Stimulated activated naive CD8-positive, alpha-beta T cell treated with anti-CD3 and anti-CD28 coated beads, Interleukin-15, amount 100 ng/mL, for 72 hours (primary cell): ENCODE measurements at regions not wholly inside any gene's neighbourhood (a gene's known extent, or its start where the extent isn't known, plus 50 kb on each side); places are given as distances from the start of the nearest gene placed in this dataset.

Experiments
- ATAC-seq: fragments of 150-1000 bp; cut with Tn5 transposase; 2 replicates; pipeline ENCODE4 v1.10.0; 2021; ENCODE audit warnings: mild to moderate bottlenecking, moderate library complexity
- DNase-seq, 2 donors: peaks; one replicate each; pipeline ENCODE4 v3.0.0; 2021 to 2022
- H3K27ac Mint-ChIP-seq, 2 donors: one replicate each; pipeline ENCODE4 v1.8.0; 2022; ENCODE audit warnings: mild to moderate bottlenecking in 2 of 2, mixed read lengths in 2 of 2, moderate library complexity in 2 of 2
- H3K27me3 Mint-ChIP-seq: one replicate; pipeline ENCODE4 v1.8.0; 2022; ENCODE audit warnings: mixed read lengths
- H3K4me1 Mint-ChIP-seq: one replicate; pipeline ENCODE4 v1.8.0; 2022; ENCODE audit warnings: mild to moderate bottlenecking, mixed read lengths
- H3K4me3 Mint-ChIP-seq, 2 donors: one replicate each; pipeline ENCODE4 v1.8.0; 2022; ENCODE audit warnings: mild to moderate bottlenecking in 2 of 2, mixed read lengths in 2 of 2, moderate library complexity in 1 of 2
- H3K9me3 Mint-ChIP-seq, 2 donors: one replicate each; pipeline ENCODE4 v1.8.0; 2022; ENCODE audit warnings: mixed read lengths in 2 of 2

GRCh38 chr3:193939527-193939926 is 196.4 kb upstream of the HES1 start:
- DNase-seq = no peak
- peaks cover 23% of the 10 kb centered on the region for H3K27me3 Mint-ChIP-seq
- H3K4me1 Mint-ChIP-seq = no peaks in the 10 kb centered on the region
- no peaks in the 10 kb centered on the region for H3K9me3 Mint-ChIP-seq
- H3K4me3 Mint-ChIP-seq = no peak overlapping the region
- ATAC-seq = no peak
- no peak overlapping the region for H3K27ac Mint-ChIP-seq

GRCh38 chr3:193940526-193940925 is 195.4 kb upstream of the HES1 start:
- Mint-ChIP-seq H3K4me3 (no peak overlapping the region), H3K9me3 (no peaks in the 10 kb centered on the region), H3K27ac (no peak overlapping the region), H3K27me3 (peaks cover 18% of the 10 kb centered on the region), H3K4me1 (no peaks in the 10 kb centered on the region)
- DNase-seq (no peak), ATAC-seq (no peak)

- no peak overlapping the region for H3K4me3 Mint-ChIP-seq
- H3K27me3 Mint-ChIP-seq = peaks cover 18% of the 10 kb centered on the region
- H3K27ac Mint-ChIP-seq = no peak overlapping the region
- no peak for DNase-seq
- H3K4me1 Mint-ChIP-seq = no peaks in the 10 kb centered on the region
- no peak for ATAC-seq
- no peaks in the 10 kb centered on the region for H3K9me3 Mint-ChIP-seq
These were observed 194.5 kb upstream of the HES1 start for GRCh38 chr3:193941486-193941885.

GRCh38 chr3:193942516-193943055 is 193.4 kb upstream of the HES1 start:
- Mint-ChIP-seq H3K27ac (no peak overlapping the region), H3K27me3 (peaks cover 27% of the 10 kb centered on the region), H3K4me1 (no peaks in the 10 kb centered on the region), H3K4me3 (no peak overlapping the region), H3K9me3 (no peaks in the 10 kb centered on the region)
- DNase-seq = no peak
- ATAC-seq = no peak

DNA sequence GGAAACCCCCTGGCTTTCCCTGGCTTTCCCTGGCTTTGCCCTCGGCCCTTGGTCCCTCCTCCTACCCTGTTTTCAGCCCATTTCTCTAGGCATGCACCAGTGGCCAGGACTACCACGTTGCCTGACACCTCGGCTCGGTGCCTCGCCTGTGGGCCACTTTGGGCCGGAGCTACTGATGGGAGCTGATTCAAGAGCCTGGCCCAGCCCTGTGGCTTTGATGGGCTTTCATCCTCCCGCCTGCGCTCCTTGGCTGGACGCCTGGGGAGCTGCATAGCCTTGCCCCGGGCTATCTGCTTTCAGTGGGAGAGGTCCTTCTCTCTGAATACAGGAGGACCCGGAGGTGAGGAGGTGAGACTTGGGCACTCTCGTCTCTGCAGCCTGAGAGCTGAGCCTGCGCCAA is 192.7 kb upstream of the HES1 start:
- no peaks in the 10 kb centered on the region for H3K9me3 Mint-ChIP-seq

DNA sequence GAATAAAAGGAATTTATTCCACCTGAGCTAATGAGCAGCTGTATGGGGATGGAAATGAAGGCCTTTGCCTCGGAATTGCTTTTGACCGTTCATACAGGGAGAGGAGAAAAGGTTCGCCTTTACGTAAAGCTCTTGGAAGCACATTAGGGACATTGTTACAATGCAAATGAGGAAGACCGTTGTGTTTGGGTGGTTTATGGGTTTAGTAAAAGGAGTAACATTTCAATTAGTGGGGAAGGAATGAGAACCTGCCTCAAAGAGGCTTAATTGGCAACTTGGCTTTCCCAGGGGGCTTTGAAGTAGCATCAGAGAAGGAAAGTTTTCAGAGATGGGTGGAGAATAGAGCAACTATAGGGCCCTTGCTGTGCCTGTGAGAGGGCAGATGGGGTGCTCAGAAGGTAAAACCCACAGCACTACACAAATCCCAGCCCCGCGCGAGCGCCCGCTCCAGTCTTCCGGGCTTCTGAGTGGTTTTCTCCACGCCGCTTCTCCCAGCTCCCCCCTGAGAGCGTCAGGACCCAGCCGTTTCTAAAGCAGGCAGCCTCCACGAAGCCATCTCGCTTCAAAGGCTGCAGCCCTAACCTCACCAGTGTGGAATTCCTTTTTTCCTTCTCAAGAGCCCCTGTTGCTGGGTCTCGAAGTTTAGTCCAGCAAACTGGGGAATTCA is 192.0 kb upstream of the HES1 start:
- Mint-ChIP-seq H3K4me1 (peaks cover 6% of the 10 kb centered on the region), H3K4me3 (no peak overlapping the region), H3K27me3 (peaks cover 34% of the 10 kb centered on the region), H3K27ac (no peak overlapping the region), H3K9me3 (no peaks in the 10 kb centered on the region)
- DNase-seq (no peak), ATAC-seq (no peak)

More for the DNA sequence above, 192.7 kb upstream of the HES1 start:
- DNase-seq (no peak), ATAC-seq (no peak)
- peaks cover 32% of the 10 kb centered on the region for H3K27me3 Mint-ChIP-seq
- H3K4me3 Mint-ChIP-seq = no peak overlapping the region
- no peaks in the 10 kb centered on the region for H3K4me1 Mint-ChIP-seq
- no peak overlapping the region for H3K27ac Mint-ChIP-seq

GRCh38 chr3:193944518-193944884 is 191.4 kb upstream of the HES1 start:
- peaks cover 6% of the 10 kb centered on the region for H3K4me1 Mint-ChIP-seq
- peaks cover 40% of the 10 kb centered on the region for H3K27me3 Mint-ChIP-seq
- H3K4me3 Mint-ChIP-seq = no peak overlapping the region
- no peaks in the 10 kb centered on the region for H3K9me3 Mint-ChIP-seq
- no peak for DNase-seq
- ATAC-seq = no peak
- no peak overlapping the region for H3K27ac Mint-ChIP-seq

DNA sequence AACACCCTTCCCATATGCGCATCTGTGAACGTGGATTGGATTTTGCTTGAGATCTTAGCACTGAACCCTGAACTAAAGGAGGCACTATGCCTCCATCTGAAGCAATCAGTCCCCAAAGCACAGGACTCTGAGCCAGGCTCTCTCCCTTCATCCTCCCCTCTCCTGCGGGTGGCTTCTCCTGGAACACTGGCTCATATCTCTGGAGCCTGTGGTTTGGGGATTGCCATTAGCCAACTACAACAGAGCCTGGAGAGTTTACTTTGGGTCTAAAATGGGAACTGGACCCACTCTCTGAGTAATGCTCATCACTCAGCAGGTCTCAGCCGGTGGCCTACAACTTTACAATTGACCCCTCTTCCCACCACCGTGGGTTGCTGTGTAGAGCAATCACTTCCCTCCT is 190.8 kb upstream of the HES1 start:
- no peak for ATAC-seq
- peaks cover 6% of the 10 kb centered on the region for H3K4me1 Mint-ChIP-seq
- no peaks in the 10 kb centered on the region for H3K9me3 Mint-ChIP-seq
- H3K4me3 Mint-ChIP-seq = no peak overlapping the region
- no peak overlapping the region for H3K27ac Mint-ChIP-seq
- no peak for DNase-seq
- peaks cover 44% of the 10 kb centered on the region for H3K27me3 Mint-ChIP-seq

GRCh38 chr3:193946945-193947344 is 189.0 kb upstream of the HES1 start:
- ATAC-seq (no peak), DNase-seq (no peak)
- Mint-ChIP-seq H3K9me3 (no peaks in the 10 kb centered on the region), H3K27me3 (peaks cover 52% of the 10 kb centered on the region), H3K4me3 (no peak overlapping the region), H3K27ac (no peak overlapping the region), H3K4me1 (peaks cover 6% of the 10 kb centered on the region)

DNA sequence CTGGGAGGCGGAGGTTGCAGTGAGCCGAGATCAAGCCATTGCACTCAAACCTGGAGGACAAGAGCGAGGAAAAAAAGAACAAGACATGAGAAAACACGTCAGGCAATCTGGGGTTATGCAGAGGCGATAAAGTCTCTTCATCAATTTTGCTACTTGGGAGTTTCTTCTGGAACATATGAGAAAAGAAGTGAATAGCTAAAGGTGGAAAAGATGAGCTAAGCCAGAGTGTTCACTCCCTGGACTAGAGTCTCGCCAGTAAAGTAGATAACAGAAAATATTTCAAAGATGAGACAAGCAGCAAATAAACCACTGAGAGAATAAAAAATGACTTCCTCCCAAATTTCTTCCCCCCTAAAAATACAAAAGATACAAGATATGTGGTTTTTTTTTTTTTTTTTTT is 188.4 kb upstream of the HES1 start:
- Mint-ChIP-seq H3K4me3 (no peak overlapping the region), H3K4me1 (peaks cover 6% of the 10 kb centered on the region), H3K27ac (no peak overlapping the region), H3K9me3 (no peaks in the 10 kb centered on the region), H3K27me3 (peaks cover 52% of the 10 kb centered on the region)
- ATAC-seq (no peak), DNase-seq (no peak)

DNA sequence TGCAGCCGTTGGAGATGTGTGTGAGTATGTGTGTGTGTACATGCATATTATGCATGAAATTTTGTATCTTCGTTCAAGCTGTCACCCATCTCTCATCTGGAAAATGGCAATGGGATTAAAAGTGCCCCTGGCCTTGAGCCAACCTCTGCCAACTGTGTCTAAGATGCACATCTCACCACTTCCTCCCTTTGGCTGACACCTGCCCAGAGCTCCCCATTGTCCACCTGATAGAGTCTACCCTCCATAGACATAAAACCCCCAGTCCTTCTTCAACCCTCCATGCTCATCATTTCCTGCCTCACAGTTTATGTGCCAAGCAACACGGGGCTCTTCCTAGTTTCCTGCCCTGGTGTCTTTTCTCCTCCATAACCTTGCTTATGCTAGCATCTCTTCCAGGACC is 187.5 kb upstream of the HES1 start:
- peaks cover 6% of the 10 kb centered on the region for H3K4me1 Mint-ChIP-seq
- DNase-seq = no peak
- H3K27me3 Mint-ChIP-seq = peaks cover 56% of the 10 kb centered on the region
- H3K9me3 Mint-ChIP-seq = peaks cover 0 to 1% of the 10 kb centered on the region in 2 donors
- ATAC-seq = no peak
- no peak overlapping the region for H3K27ac Mint-ChIP-seq
- no peak overlapping the region for H3K4me3 Mint-ChIP-seq

GRCh38 chr3:193951859-193952258 is 184.1 kb upstream of the HES1 start:
- peaks cover 6% of the 10 kb centered on the region for H3K4me1 Mint-ChIP-seq
- H3K4me3 Mint-ChIP-seq = no peak overlapping the region
- ATAC-seq (no peak), DNase-seq (no peak)
- no peak overlapping the region for H3K27ac Mint-ChIP-seq
- H3K27me3 Mint-ChIP-seq = peaks cover 46% of the 10 kb centered on the region
- H3K9me3 Mint-ChIP-seq = peaks cover 18 to 22% of the 10 kb centered on the region in 2 donors

DNA sequence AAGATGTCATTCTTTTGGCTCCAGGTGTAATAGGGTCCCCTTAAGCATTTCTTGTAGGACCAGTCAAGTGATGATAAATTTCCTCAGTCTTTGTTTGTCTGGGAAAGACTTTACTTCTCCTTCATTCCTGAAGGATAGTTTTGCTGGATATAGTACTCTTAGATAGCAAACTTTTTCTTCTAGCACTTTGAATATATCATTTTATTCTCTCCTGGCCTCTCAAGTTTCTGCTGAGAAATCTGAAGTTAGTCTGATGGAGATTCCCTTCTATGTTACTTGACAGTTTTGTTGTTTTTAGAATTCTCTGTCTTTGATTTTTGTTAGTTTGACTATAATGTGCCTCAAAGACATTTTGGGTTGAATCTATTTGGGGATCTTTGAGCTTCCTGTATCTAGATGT is 181.2 kb upstream of the HES1 start:
- peaks cover 41% of the 10 kb centered on the region for H3K27me3 Mint-ChIP-seq
- no peak overlapping the region for H3K4me3 Mint-ChIP-seq
- ATAC-seq = no peak
- peaks cover 18 to 22% of the 10 kb centered on the region in 2 donors for H3K9me3 Mint-ChIP-seq
- no peak overlapping the region for H3K27ac Mint-ChIP-seq
- no peaks in the 10 kb centered on the region for H3K4me1 Mint-ChIP-seq
- DNase-seq = no peak

- H3K4me3 Mint-ChIP-seq = no peak overlapping the region
- ATAC-seq = no peak
- no peak overlapping the region for H3K27ac Mint-ChIP-seq
- H3K9me3 Mint-ChIP-seq = peaks cover 18 to 22% of the 10 kb centered on the region in 2 donors
- DNase-seq = no peak
- peaks cover 48% of the 10 kb centered on the region for H3K27me3 Mint-ChIP-seq
- H3K4me1 Mint-ChIP-seq = no peaks in the 10 kb centered on the region
These were observed 180.2 kb upstream of the HES1 start for GRCh38 chr3:193955719-193956118.

GRCh38 chr3:193959861-193960260 is 176.1 kb upstream of the HES1 start:
- H3K27ac Mint-ChIP-seq = no peak overlapping the region
- H3K27me3 Mint-ChIP-seq = peaks cover 67% of the 10 kb centered on the region
- ATAC-seq = no peak
- peaks cover 13% of the 10 kb centered on the region for H3K4me1 Mint-ChIP-seq
- no peak for DNase-seq
- no peak overlapping the region for H3K4me3 Mint-ChIP-seq
- H3K9me3 Mint-ChIP-seq = peaks cover 7 to 10% of the 10 kb centered on the region in 2 donors

- no peak for ATAC-seq
- Mint-ChIP-seq H3K27me3 (peaks cover 75% of the 10 kb centered on the region), H3K4me3 (no peak overlapping the region), H3K27ac (no peak overlapping the region), H3K9me3 (peaks cover 5 to 10% of the 10 kb centered on the region in 2 donors), H3K4me1 (peaks cover 13% of the 10 kb centered on the region)
- no peak for DNase-seq
These were observed 175.3 kb upstream of the HES1 start for GRCh38 chr3:193960487-193961274.
